ENCODE measurements at regions not wholly inside any gene's neighbourhood (a gene's known extent, or its start where the extent isn't known, plus 50 kb on each side); places are given as distances from the start of the nearest gene placed in this dataset.

GRCh38 chr3:20537234-20537633, 351.2 kb upstream of the SGO1 start:
- H3K27me3 ChIP-seq (ENCODE audit: insufficient read depth), result no peaks in the 10 kb centered on the region
- no peak overlapping the region for H3K4me2 ChIP-seq
- Mint-ChIP-seq H3K27me3 (ENCODE audit: insufficient read depth, low read depth, poor library complexity) (peaks cover 1% of the 10 kb centered on the region), H3K4me1 (peaks cover 15% of the 10 kb centered on the region; the same call in 2 of the 3 replicates), H3K9me3 (no peaks in the 10 kb centered on the region), H3K36me3 (ENCODE audit: low read depth) (no peaks in the 10 kb centered on the region), H3K4me3 (no peak overlapping the region), H3K27ac (peak overlapping the region; percentile 82)
- H3K9me2 ChIP-seq (ENCODE audit: insufficient read depth), result no peaks in the 10 kb centered on the region
- no peak for TF ChIP-seq ZNF331 (CRISPR knock-in tag; IDR thresholded peaks at IDR 0.05; ENCODE audit: low read depth)
- TF ChIP-seq EZH2 (IDR thresholded peaks at IDR 0.05; ENCODE audit: low read depth, unreplicated experiment), result no peak
- no peak for TF ChIP-seq ETS1 (IDR thresholded peaks at IDR 0.05)
- no peak for TF ChIP-seq REST (IDR thresholded peaks at IDR 0.05; ENCODE audit: unreplicated experiment)
- TF ChIP-seq STAT1 (IDR thresholded peaks at IDR 0.05; ENCODE audit: unreplicated experiment), result no peak
- TF ChIP-seq POLR2AphosphoS5 (IDR thresholded peaks at IDR 0.05; ENCODE audit: low read depth), result no peak
- no peak for TF ChIP-seq EZH2phosphoT487 (IDR thresholded peaks at IDR 0.05; ENCODE audit: unreplicated experiment)
- no peak for TF ChIP-seq CREB1 (CRISPR knock-in tag; IDR thresholded peaks at IDR 0.05; ENCODE audit: low read depth)
- no peak for TF ChIP-seq NANOG (IDR thresholded peaks at IDR 0.05; ENCODE audit: borderline replicate concordance)
- no peak for TF ChIP-seq ZNF462 (CRISPR knock-in tag; IDR thresholded peaks at IDR 0.05)
- TF ChIP-seq CTCF (conservative IDR thresholded peaks at IDR 0.05; ENCODE audit: low read depth in 2 of 2), result no peak
- TF ChIP-seq ZNF114 (CRISPR knock-in tag; IDR thresholded peaks at IDR 0.05), result no peak
- no peak for TF ChIP-seq JUNB (IDR thresholded peaks at IDR 0.05; ENCODE audit: unreplicated experiment)
- peak overlapping the region; percentile 84 for H2AFZ ChIP-seq
- H3F3A ChIP-seq (replicated peaks; ENCODE audit: low read depth), result no peaks in the 10 kb centered on the region
- no peak overlapping the region for H3K27ac ChIP-seq (ENCODE audit: low read depth)
- ATAC-seq, result no peak
- DNase-seq (ENCODE audit: low spot score), result no peak
- no peaks in the 10 kb centered on the region for H3K79me2 ChIP-seq (replicated peaks; ENCODE audit: insufficient read depth)
- no peaks in the 10 kb centered on the region for H3K36me3 ChIP-seq (ENCODE audit: insufficient read depth)
- H3K4me3 ChIP-seq, result no peak overlapping the region
- H4K20me1 ChIP-seq (replicated peaks; ENCODE audit: insufficient read depth), result no peaks in the 10 kb centered on the region
- H3K4me1 ChIP-seq (ENCODE audit: insufficient read depth), result peaks cover 23% of the 10 kb centered on the region
